ENCODE measurements at regions not wholly inside any gene's neighbourhood (a gene's known extent, or its start where the extent isn't known, plus 50 kb on each side); places are given as distances from the start of the nearest gene placed in this dataset.

DNA sequence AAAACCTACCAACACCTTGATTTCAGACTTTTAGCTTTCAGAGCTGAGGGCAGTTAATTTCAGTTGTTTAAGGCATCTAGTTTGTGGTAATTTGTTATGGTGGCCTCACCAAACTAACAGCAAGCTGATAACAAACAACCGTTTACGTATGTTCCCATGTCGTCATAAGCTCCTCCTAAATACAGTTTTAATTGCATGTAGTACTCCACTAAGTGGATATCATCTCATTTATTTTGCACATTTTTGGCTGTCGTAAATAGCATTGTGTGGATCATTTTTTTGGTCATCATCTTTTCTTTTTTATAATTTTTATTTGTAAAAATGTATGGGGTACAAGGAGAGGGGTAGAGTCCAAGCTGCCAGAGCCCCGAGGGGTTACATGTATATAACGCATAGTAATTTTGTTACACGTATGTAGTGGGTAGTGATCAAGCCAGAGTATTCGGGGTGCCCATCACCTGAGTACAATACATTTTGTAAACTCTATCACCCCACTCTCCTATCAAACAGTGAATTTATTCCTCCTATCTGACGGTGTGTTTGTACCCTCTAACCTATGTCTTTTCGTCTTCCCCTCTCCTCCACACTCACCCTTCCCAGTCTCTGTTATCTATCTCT lies 89.2 kb upstream of the MYCN start (continued):
- TF ChIP-seq ZNF776 (tag by site-specific recombination; IDR thresholded peaks at IDR 0.05; ENCODE audit: borderline replicate concordance) (no peak), ZNF138 (tag by site-specific recombination; IDR thresholded peaks at IDR 0.05; ENCODE audit: borderline replicate concordance) (no peak)
- TF ChIP-seq, protein P1, sequence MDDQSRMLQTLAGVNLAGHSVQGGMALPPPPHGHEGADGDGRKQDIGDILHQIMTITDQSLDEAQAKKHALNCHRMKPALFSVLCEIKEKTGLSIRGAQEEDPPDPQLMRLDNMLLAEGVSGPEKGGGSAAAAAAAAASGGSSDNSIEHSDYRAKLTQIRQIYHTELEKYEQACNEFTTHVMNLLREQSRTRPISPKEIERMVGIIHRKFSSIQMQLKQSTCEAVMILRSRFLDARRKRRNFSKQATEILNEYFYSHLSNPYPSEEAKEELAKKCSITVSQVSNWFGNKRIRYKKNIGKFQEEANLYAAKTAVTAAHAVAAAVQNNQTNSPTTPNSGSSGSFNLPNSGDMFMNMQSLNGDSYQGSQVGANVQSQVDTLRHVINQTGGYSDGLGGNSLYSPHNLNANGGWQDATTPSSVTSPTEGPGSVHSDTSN (CRISPR knock-in tag; IDR thresholded peaks at IDR 0.05) = no peak

DNA sequence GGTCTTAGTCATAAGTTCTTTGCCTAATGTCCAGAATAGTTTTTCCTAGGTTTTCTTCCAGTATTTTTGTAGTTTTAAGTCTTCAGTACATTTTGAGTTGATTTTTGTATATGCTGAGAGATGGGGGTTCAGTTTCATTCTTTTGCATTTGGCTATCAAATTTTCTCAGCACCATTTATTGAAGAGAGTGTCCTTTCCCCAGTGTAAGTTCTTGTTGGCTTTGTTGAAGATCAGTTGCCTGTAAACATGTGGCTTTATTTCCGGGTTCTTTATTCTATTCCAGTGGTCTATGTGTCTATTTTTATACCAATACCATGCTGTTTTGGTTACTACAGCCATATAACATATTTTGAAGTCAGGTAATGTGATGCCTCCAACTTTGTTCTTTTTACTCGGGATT lies 87.5 kb upstream of the MYCN start:
- TF ChIP-seq ZNF324 (tag by site-specific recombination; IDR thresholded peaks at IDR 0.05) = no peak
- no peak for TF ChIP-seq ZNF548 (tag by site-specific recombination; IDR thresholded peaks at IDR 0.05)
- TF ChIP-seq ZNF76 (tag by site-specific recombination; IDR thresholded peaks at IDR 0.05; ENCODE audit: borderline replicate concordance, low read depth) = no peak
- TF ChIP-seq ZNF692 (tag by site-specific recombination; IDR thresholded peaks at IDR 0.05) = no peak
- Histone ChIP-seq H3K27ac (ENCODE audit: extremely low read depth, low read depth, low read length) (no peak overlapping the region), H3K4me3 (ENCODE audit: low read depth, low read length) (no peak overlapping the region), H3K36me3 (ENCODE audit: control insufficient read depth in 2 of 2, insufficient read depth in 1 of 2, low read length in 2 of 2) (no peaks in the 10 kb centered on the region), H3K9me3 (ENCODE audit: control insufficient read depth, insufficient read depth, low read depth, low read length) (no peaks in the 10 kb centered on the region), H3K4me1 (ENCODE audit: control insufficient read depth, insufficient read depth, low read length) (no peaks in the 10 kb centered on the region)
- ChIA-PET POLR2A (no interaction called here), CTCF (no interaction called here)

DNA sequence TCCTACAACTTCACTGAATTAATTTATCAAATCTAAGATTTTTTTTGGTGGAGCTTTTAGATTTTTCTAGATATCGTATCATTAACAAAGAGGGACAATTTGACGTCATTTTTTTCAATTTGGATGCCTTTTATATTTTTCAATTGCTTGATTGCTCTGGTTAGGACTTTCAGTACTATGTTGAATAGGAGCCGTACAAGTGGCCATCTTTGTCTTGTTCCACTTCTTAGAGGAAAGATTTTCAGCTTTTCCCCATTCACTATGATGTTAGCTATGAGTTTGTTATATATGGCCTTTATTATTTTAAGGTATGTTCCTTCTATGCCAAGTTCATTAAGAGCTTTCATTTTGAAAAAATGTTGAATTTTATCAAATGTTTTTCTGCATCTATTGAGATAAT lies 86.4 kb upstream of the MYCN start:
- ChIA-PET CTCF (interaction anchor here (0.8 kb wide), 1 partner anchor 85 kb away, joined by 3 read pairs; no protein-coding TSS in a partner anchor), POLR2A (no interaction called here)
- Histone ChIP-seq H3K9me3 (ENCODE audit: control insufficient read depth, insufficient read depth, low read depth, low read length) (no peaks in the 10 kb centered on the region), H3K4me3 (ENCODE audit: low read depth, low read length) (no peak overlapping the region), H3K36me3 (ENCODE audit: control insufficient read depth in 2 of 2, insufficient read depth in 1 of 2, low read length in 2 of 2) (no peaks in the 10 kb centered on the region), H3K27ac (ENCODE audit: extremely low read depth, low read depth, low read length) (no peak overlapping the region), H3K4me1 (ENCODE audit: control insufficient read depth, insufficient read depth, low read length) (no peaks in the 10 kb centered on the region)
- TF ChIP-seq ZNF510 (tag by site-specific recombination; IDR thresholded peaks at IDR 0.05; ENCODE audit: insufficient replicate concordance) (no peak), ZNF140 (tag by site-specific recombination; IDR thresholded peaks at IDR 0.05) (no peak), EGR2 (tag by site-specific recombination; IDR thresholded peaks at IDR 0.05; ENCODE audit: low read depth) (no peak), ZNF560 (tag by site-specific recombination; IDR thresholded peaks at IDR 0.05; ENCODE audit: borderline replicate concordance) (no peak), HOXD13 (CRISPR knock-in tag; IDR thresholded peaks at IDR 0.05; ENCODE audit: borderline replicate concordance) (no peak), ZXDB (tag by site-specific recombination; IDR thresholded peaks at IDR 0.05) (no peak), ZSCAN23 (tag by site-specific recombination; IDR thresholded peaks at IDR 0.05) (no peak), OVOL3 (tag by site-specific recombination; IDR thresholded peaks at IDR 0.05) (no peak), ZNF785 (tag by site-specific recombination; IDR thresholded peaks at IDR 0.05) (no peak), ZNF530 (tag by site-specific recombination; IDR thresholded peaks at IDR 0.05; ENCODE audit: low read depth) (no peak), CTCF (tag by site-specific recombination; IDR thresholded peaks at IDR 0.05) (no peak), ZNF362 (tag by site-specific recombination; IDR thresholded peaks at IDR 0.05) (no peak), ZNF701 (tag by site-specific recombination; IDR thresholded peaks at IDR 0.05) (no peak), ZNF544 (tag by site-specific recombination; IDR thresholded peaks at IDR 0.05) (no peak), MYNN (tag by site-specific recombination; IDR thresholded peaks at IDR 0.05; ENCODE audit: borderline replicate concordance) (no peak)
- TF ChIP-seq, protein P1 (CRISPR knock-in tag; IDR thresholded peaks at IDR 0.05) = no peak
- TF ChIP-seq, protein P2, sequence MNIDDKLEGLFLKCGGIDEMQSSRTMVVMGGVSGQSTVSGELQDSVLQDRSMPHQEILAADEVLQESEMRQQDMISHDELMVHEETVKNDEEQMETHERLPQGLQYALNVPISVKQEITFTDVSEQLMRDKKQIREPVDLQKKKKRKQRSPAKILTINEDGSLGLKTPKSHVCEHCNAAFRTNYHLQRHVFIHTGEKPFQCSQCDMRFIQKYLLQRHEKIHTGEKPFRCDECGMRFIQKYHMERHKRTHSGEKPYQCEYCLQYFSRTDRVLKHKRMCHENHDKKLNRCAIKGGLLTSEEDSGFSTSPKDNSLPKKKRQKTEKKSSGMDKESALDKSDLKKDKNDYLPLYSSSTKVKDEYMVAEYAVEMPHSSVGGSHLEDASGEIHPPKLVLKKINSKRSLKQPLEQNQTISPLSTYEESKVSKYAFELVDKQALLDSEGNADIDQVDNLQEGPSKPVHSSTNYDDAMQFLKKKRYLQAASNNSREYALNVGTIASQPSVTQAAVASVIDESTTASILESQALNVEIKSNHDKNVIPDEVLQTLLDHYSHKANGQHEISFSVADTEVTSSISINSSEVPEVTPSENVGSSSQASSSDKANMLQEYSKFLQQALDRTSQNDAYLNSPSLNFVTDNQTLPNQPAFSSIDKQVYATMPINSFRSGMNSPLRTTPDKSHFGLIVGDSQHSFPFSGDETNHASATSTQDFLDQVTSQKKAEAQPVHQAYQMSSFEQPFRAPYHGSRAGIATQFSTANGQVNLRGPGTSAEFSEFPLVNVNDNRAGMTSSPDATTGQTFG (tag by site-specific recombination; IDR thresholded peaks at IDR 0.05; ENCODE audit: borderline replicate concordance) = no peak
